ENCODE measurements at regions not wholly inside any gene's neighbourhood (a gene's known extent, or its start where the extent isn't known, plus 50 kb on each side); places are given as distances from the start of the nearest gene placed in this dataset.
"Not testable (repeated sequence)": the region's sequence is repeated elsewhere in the genome, so short reads cannot be mapped to it uniquely, and the experiment has no call there.

GRCh38 chr15:66965201-66965900, 100.1 kb upstream of the SMAD3 start:
- H3K4me3 ChIP-seq (ENCODE audit: low read length): no peak overlapping the region
- H3K9ac ChIP-seq (ENCODE audit: low read length): no peak overlapping the region
- H3K9me3 ChIP-seq (ENCODE audit: control insufficient read depth, low read length): no peaks in the 10 kb centered on the region

GRCh38 chr15:66966256-66966655, 99.1 kb upstream of the SMAD3 start:
- H3K27me3 ChIP-seq (replicated peaks; ENCODE audit: control insufficient read depth, insufficient read depth, low read length): peaks cover 6% of the 10 kb centered on the region
- H3K36me3 ChIP-seq (ENCODE audit: control insufficient read depth, insufficient read depth, low read length, severe bottlenecking): no peaks in the 10 kb centered on the region
- H3K9ac ChIP-seq (ENCODE audit: low read length): no peak overlapping the region
- H3K9me3 ChIP-seq (ENCODE audit: control insufficient read depth, low read length): no peaks in the 10 kb centered on the region
- H3K4me1 ChIP-seq (ENCODE audit: control insufficient read depth, insufficient read depth, low read length): peaks cover 5% of the 10 kb centered on the region
- DNase-seq (ENCODE audit: low read depth): no peak
- H3K4me3 ChIP-seq (ENCODE audit: low read length): no peak overlapping the region

More at GRCh38 chr15:66965201-66965900, 100.1 kb upstream of the SMAD3 start:
- DNase-seq (ENCODE audit: low read depth): no peak
- no peaks in the 10 kb centered on the region for H3K36me3 ChIP-seq (ENCODE audit: control insufficient read depth, insufficient read depth, low read length, severe bottlenecking)
- H3K27me3 ChIP-seq (replicated peaks; ENCODE audit: control insufficient read depth, insufficient read depth, low read length): peaks cover 6% of the 10 kb centered on the region
- H3K4me1 ChIP-seq (ENCODE audit: control insufficient read depth, insufficient read depth, low read length): peaks cover 5% of the 10 kb centered on the region

- H3K4me3 ChIP-seq (ENCODE audit: low read length): no peak overlapping the region
- DNase-seq (ENCODE audit: low read depth): no peak
- no peaks in the 10 kb centered on the region for H3K27me3 ChIP-seq (replicated peaks; ENCODE audit: control insufficient read depth, insufficient read depth, low read length)
- H3K36me3 ChIP-seq (ENCODE audit: control insufficient read depth, insufficient read depth, low read length, severe bottlenecking): no peaks in the 10 kb centered on the region
- H3K9me3 ChIP-seq (ENCODE audit: control insufficient read depth, low read length): no peaks in the 10 kb centered on the region
- H3K9ac ChIP-seq (ENCODE audit: low read length): no peak overlapping the region
- no peaks in the 10 kb centered on the region for H3K4me1 ChIP-seq (ENCODE audit: control insufficient read depth, insufficient read depth, low read length)
Observed at GRCh38 chr15:66968806-66969596, 96.4 kb upstream of the SMAD3 start.

- not testable (repeated sequence) for H3K4me1 ChIP-seq (ENCODE audit: control insufficient read depth, insufficient read depth, low read length); H3K4me3 ChIP-seq (ENCODE audit: low read length); DNase-seq (ENCODE audit: low read depth); H3K36me3 ChIP-seq (ENCODE audit: control insufficient read depth, insufficient read depth, low read length, severe bottlenecking); H3K27me3 ChIP-seq (replicated peaks; ENCODE audit: control insufficient read depth, insufficient read depth, low read length); H3K9ac ChIP-seq (ENCODE audit: low read length); H3K9me3 ChIP-seq (ENCODE audit: control insufficient read depth, low read length)
Observed at GRCh38 chr15:66974131-66974530, 91.3 kb upstream of the SMAD3 start.

- not testable (repeated sequence) for DNase-seq (ENCODE audit: low read depth); H3K4me3 ChIP-seq (ENCODE audit: low read length); H3K36me3 ChIP-seq (ENCODE audit: control insufficient read depth, insufficient read depth, low read length, severe bottlenecking); H3K27me3 ChIP-seq (replicated peaks; ENCODE audit: control insufficient read depth, insufficient read depth, low read length); H3K4me1 ChIP-seq (ENCODE audit: control insufficient read depth, insufficient read depth, low read length); H3K9me3 ChIP-seq (ENCODE audit: control insufficient read depth, low read length); H3K9ac ChIP-seq (ENCODE audit: low read length)
Observed at GRCh38 chr15:66976106-66976640, 89.2 kb upstream of the SMAD3 start.

GRCh38 chr15:66980326-66980725, 85.1 kb upstream of the SMAD3 start:
- H3K36me3 ChIP-seq (ENCODE audit: control insufficient read depth, insufficient read depth, low read length, severe bottlenecking); H3K9me3 ChIP-seq (ENCODE audit: control insufficient read depth, low read length); DNase-seq (ENCODE audit: low read depth); H3K9ac ChIP-seq (ENCODE audit: low read length); H3K4me3 ChIP-seq (ENCODE audit: low read length); H3K27me3 ChIP-seq (replicated peaks; ENCODE audit: control insufficient read depth, insufficient read depth, low read length); H3K4me1 ChIP-seq (ENCODE audit: control insufficient read depth, insufficient read depth, low read length): not testable (repeated sequence)

GRCh38 chr15:66981771-66982170, 83.6 kb upstream of the SMAD3 start:
- H3K36me3 ChIP-seq (ENCODE audit: control insufficient read depth, insufficient read depth, low read length, severe bottlenecking): no peaks in the 10 kb centered on the region
- H3K9me3 ChIP-seq (ENCODE audit: control insufficient read depth, low read length): no peaks in the 10 kb centered on the region
- H3K9ac ChIP-seq (ENCODE audit: low read length): no peak overlapping the region
- H3K4me3 ChIP-seq (ENCODE audit: low read length): no peak overlapping the region
- no peaks in the 10 kb centered on the region for H3K4me1 ChIP-seq (ENCODE audit: control insufficient read depth, insufficient read depth, low read length)
- DNase-seq (ENCODE audit: low read depth): no peak
- peaks cover 9% of the 10 kb centered on the region for H3K27me3 ChIP-seq (replicated peaks; ENCODE audit: control insufficient read depth, insufficient read depth, low read length)

- Histone ChIP-seq H3K27me3 (replicated peaks; ENCODE audit: control insufficient read depth, insufficient read depth, low read length) (peaks cover 9% of the 10 kb centered on the region), H3K9me3 (ENCODE audit: control insufficient read depth, low read length) (no peaks in the 10 kb centered on the region), H3K36me3 (ENCODE audit: control insufficient read depth, insufficient read depth, low read length, severe bottlenecking) (no peaks in the 10 kb centered on the region), H3K4me3 (ENCODE audit: low read length) (no peak overlapping the region), H3K9ac (ENCODE audit: low read length) (no peak overlapping the region), H3K4me1 (ENCODE audit: control insufficient read depth, insufficient read depth, low read length) (no peaks in the 10 kb centered on the region)
- DNase-seq (ENCODE audit: low read depth): no peak
Observed at GRCh38 chr15:66982250-66982649, 83.2 kb upstream of the SMAD3 start.

GRCh38 chr15:66982816-66983215, 82.6 kb upstream of the SMAD3 start:
- Histone ChIP-seq H3K9ac (ENCODE audit: low read length) (no peak overlapping the region), H3K4me3 (ENCODE audit: low read length) (no peak overlapping the region), H3K27me3 (replicated peaks; ENCODE audit: control insufficient read depth, insufficient read depth, low read length) (peaks cover 9% of the 10 kb centered on the region), H3K9me3 (ENCODE audit: control insufficient read depth, low read length) (no peaks in the 10 kb centered on the region), H3K4me1 (ENCODE audit: control insufficient read depth, insufficient read depth, low read length) (no peaks in the 10 kb centered on the region), H3K36me3 (ENCODE audit: control insufficient read depth, insufficient read depth, low read length, severe bottlenecking) (no peaks in the 10 kb centered on the region)
- no peak for DNase-seq (ENCODE audit: low read depth)

- no peak for DNase-seq (ENCODE audit: low read depth)
- Histone ChIP-seq H3K4me3 (ENCODE audit: low read length) (no peak overlapping the region), H3K9ac (ENCODE audit: low read length) (no peak overlapping the region), H3K27me3 (replicated peaks; ENCODE audit: control insufficient read depth, insufficient read depth, low read length) (peaks cover 9% of the 10 kb centered on the region), H3K9me3 (ENCODE audit: control insufficient read depth, low read length) (peaks cover 16% of the 10 kb centered on the region), H3K4me1 (ENCODE audit: control insufficient read depth, insufficient read depth, low read length) (no peaks in the 10 kb centered on the region), H3K36me3 (ENCODE audit: control insufficient read depth, insufficient read depth, low read length, severe bottlenecking) (no peaks in the 10 kb centered on the region)
Observed at GRCh38 chr15:66985653-66986052, 79.7 kb upstream of the SMAD3 start.

GRCh38 chr15:66986951-66987350, 78.5 kb upstream of the SMAD3 start:
- H3K4me3 ChIP-seq (ENCODE audit: low read length): no peak overlapping the region
- peaks cover 9% of the 10 kb centered on the region for H3K27me3 ChIP-seq (replicated peaks; ENCODE audit: control insufficient read depth, insufficient read depth, low read length)
- H3K4me1 ChIP-seq (ENCODE audit: control insufficient read depth, insufficient read depth, low read length): no peaks in the 10 kb centered on the region
- peaks cover 16% of the 10 kb centered on the region for H3K9me3 ChIP-seq (ENCODE audit: control insufficient read depth, low read length)
- no peak for DNase-seq (ENCODE audit: low read depth)
- no peak overlapping the region for H3K9ac ChIP-seq (ENCODE audit: low read length)
- H3K36me3 ChIP-seq (ENCODE audit: control insufficient read depth, insufficient read depth, low read length, severe bottlenecking): no peaks in the 10 kb centered on the region
